Suprapubic skin (tissue), 4 donors: ENCODE measurements at regions not wholly inside any gene's neighbourhood (a gene's known extent, or its start where the extent isn't known, plus 50 kb on each side); places are given as distances from the start of the nearest gene placed in this dataset.

Experiments used
- CTCF ChIP-seq, 2 donors: fragments of 200-600 bp in 1 of 2; fragments of 450-650 bp in 1 of 2; sonication (generic) in 1 of 2; IDR thresholded peaks; one replicate each; pipeline ENCODE4 v1.5.1; 2016 to 2019; ENCODE audit warnings: antibody characterized with exemption in 2 of 2, mild to moderate bottlenecking in 1 of 2, moderate library complexity in 1 of 2
- EP300 ChIP-seq: sonication (generic); formaldehyde crosslinking; IDR thresholded peaks from one replicate; pipeline ENCODE4 v1.6.1; 2017; ENCODE audit warnings: antibody characterized with exemption
- POLR2A ChIP-seq, 2 donors: fragments of 450-650 bp; IDR thresholded peaks; one replicate each; pipeline ENCODE4 v1.6.1; 2017; ENCODE audit warnings: antibody characterized with exemption in 2 of 2, mild to moderate bottlenecking in 2 of 2, moderate library complexity in 2 of 2
- POLR2AphosphoS5 ChIP-seq, 3 donors: sonication (generic); formaldehyde crosslinking; IDR thresholded peaks; one replicate each; pipeline ENCODE4 v1.6.1; 2017; ENCODE audit warnings: antibody characterized with exemption in 3 of 3

- TF ChIP-seq CTCF (IDR thresholded peaks at IDR 0.05) (no peak), POLR2AphosphoS5 (IDR thresholded peaks at IDR 0.05) (no peak), POLR2A (IDR thresholded peaks at IDR 0.05) (no peak), EP300 (no peak)
These were observed 2550.2 kb downstream of the PCDH7 start for GRCh38 chr4:33270403-33270802.
